Spleen (tissue), 7 donors: ENCODE measurements at regions not wholly inside any gene's neighbourhood (a gene's known extent, or its start where the extent isn't known, plus 50 kb on each side); places are given as distances from the start of the nearest gene placed in this dataset.

Source experiments
- POLR2A ChIP-seq, 3 donors: fragments of 450-650 bp; IDR thresholded peaks; one replicate each; pipeline ENCODE4 v1.5.1; 2017; ENCODE audit warnings: antibody characterized with exemption in 3 of 3, mild to moderate bottlenecking in 1 of 3
- TF ChIP-seq, protein P1 (sequence below), 11 experiments: fragments of 200-600 bp in 7 of 11; fragments of 450-650 bp in 4 of 11; sonication (generic) in 4 of 11; IDR thresholded peaks in 8 of 11; conservative IDR thresholded peaks in 3 of 11; 1 replicate in 7 of 11; 2 replicates in 4 of 11; pipeline versions ENCODE4 v1.4.0 to v1.8.0; 2016 to 2021; ENCODE audit warnings: antibody characterized with exemption in 11 of 11, inconsistent platforms in 4 of 11, mild to moderate bottlenecking in 1 of 11
- donor health status: DM: no; HTN: no; CAD: no; lungs with moderate emphysema.
- donor health status: DM: no; HTN: no; CAD: no.
- donor health status: DM: no; HTN: no; CAD: no.

DNA sequence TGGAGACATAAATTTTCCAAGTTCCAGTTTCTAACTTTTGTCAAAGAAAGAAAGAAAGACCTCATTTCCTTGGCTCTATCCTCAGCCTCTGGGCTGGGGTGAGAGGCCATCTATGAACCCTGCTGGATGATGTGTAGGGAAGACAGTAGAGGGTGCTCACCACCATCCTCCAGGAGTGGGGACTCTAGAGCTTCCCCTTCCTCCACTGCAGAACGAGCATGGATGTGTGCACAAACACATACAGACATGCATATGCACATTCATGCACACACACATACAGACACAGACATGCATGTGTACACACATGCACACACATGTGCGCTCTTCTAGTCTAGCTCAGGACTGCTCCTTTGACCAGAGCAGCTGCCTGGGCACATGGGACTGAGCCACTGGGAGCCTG lies 565.8 kb downstream of the BUD13 start:
- TF ChIP-seq, protein P1, sequence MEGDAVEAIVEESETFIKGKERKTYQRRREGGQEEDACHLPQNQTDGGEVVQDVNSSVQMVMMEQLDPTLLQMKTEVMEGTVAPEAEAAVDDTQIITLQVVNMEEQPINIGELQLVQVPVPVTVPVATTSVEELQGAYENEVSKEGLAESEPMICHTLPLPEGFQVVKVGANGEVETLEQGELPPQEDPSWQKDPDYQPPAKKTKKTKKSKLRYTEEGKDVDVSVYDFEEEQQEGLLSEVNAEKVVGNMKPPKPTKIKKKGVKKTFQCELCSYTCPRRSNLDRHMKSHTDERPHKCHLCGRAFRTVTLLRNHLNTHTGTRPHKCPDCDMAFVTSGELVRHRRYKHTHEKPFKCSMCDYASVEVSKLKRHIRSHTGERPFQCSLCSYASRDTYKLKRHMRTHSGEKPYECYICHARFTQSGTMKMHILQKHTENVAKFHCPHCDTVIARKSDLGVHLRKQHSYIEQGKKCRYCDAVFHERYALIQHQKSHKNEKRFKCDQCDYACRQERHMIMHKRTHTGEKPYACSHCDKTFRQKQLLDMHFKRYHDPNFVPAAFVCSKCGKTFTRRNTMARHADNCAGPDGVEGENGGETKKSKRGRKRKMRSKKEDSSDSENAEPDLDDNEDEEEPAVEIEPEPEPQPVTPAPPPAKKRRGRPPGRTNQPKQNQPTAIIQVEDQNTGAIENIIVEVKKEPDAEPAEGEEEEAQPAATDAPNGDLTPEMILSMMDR (IDR thresholded peaks at IDR 0.05 in 8 of 11, conservative IDR thresholded peaks at IDR 0.05 in 3 of 11) = no peak
- TF ChIP-seq POLR2A (IDR thresholded peaks at IDR 0.05) = no peak
